Esophagus squamous epithelium (tissue), 4 donors: ENCODE measurements at regions not wholly inside any gene's neighbourhood (a gene's known extent, or its start where the extent isn't known, plus 50 kb on each side); places are given as distances from the start of the nearest gene placed in this dataset.

Source experiments
- POLR2A ChIP-seq, 4 donors: fragments of 450-650 bp; IDR thresholded peaks; one replicate each; pipeline ENCODE4 v1.6.1; 2017; ENCODE audit warnings: antibody characterized with exemption in 4 of 4, mild to moderate bottlenecking in 4 of 4, moderate library complexity in 3 of 4
- TF ChIP-seq, protein P1 (sequence below), 6 experiments: fragments of 450-650 bp in 4 of 6; fragments of 200-600 bp in 2 of 6; sonication (generic) in 2 of 6; IDR thresholded peaks; one replicate each; pipeline ENCODE4 v1.5.1; 2016 to 2019; ENCODE audit warnings: antibody characterized with exemption in 6 of 6, mild to moderate bottlenecking in 4 of 6, moderate library complexity in 4 of 6

DNA sequence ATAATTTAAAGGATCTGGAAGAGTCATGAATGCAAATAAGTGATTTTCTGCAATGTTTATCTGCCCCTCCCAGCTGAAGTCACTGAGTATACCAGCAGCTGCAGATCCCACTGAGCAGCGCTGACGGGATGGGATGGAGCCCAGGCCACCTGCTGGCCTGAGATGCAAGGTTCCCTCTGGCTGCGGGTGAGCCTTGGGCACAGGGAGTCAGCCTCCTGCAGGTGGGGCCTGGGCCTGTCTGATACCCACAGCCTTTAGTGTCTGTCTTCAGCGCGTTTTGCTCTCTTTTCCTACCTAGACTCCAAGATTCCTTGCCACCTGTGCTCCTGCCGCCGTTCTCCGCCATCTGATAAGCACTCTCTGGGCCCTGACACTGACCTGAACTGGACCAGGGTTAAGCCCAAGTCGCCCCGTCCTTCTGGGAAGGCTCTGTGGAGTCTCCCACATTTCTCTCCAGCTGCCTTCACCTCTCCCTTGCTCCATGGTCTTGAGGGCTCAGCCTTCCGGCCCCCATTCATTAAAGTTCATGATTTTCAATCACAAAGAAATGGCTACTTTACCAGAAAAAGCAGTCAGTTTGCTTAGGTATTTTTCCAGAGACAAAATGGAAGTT, 223.1 kb upstream of the FAT1 start:
- TF ChIP-seq, protein P1, sequence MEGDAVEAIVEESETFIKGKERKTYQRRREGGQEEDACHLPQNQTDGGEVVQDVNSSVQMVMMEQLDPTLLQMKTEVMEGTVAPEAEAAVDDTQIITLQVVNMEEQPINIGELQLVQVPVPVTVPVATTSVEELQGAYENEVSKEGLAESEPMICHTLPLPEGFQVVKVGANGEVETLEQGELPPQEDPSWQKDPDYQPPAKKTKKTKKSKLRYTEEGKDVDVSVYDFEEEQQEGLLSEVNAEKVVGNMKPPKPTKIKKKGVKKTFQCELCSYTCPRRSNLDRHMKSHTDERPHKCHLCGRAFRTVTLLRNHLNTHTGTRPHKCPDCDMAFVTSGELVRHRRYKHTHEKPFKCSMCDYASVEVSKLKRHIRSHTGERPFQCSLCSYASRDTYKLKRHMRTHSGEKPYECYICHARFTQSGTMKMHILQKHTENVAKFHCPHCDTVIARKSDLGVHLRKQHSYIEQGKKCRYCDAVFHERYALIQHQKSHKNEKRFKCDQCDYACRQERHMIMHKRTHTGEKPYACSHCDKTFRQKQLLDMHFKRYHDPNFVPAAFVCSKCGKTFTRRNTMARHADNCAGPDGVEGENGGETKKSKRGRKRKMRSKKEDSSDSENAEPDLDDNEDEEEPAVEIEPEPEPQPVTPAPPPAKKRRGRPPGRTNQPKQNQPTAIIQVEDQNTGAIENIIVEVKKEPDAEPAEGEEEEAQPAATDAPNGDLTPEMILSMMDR (IDR thresholded peaks at IDR 0.05): peak in 3 of 6 experiments; percentile 34 to 56 (median 40)
- TF ChIP-seq POLR2A (IDR thresholded peaks at IDR 0.05): no peak
